Epithelial cell of esophagus (primary cell): ENCODE measurements at regions not wholly inside any gene's neighbourhood (a gene's known extent, or its start where the extent isn't known, plus 50 kb on each side); places are given as distances from the start of the nearest gene placed in this dataset.

Source experiments
- DNase-seq: peaks from one replicate; pipeline ENCODE4 v3.0.0; 2010; ENCODE audit warnings: low read depth
- H3K4me3 ChIP-seq: 2 replicates; pipeline ENCODE4 v1.5.1; 2011; ENCODE audit warnings: mild to moderate bottlenecking, low read length, control low read depth
- TF ChIP-seq, protein P1 (sequence below): IDR thresholded peaks from 2 replicates; pipeline ENCODE4 v1.5.1; 2011; ENCODE audit warnings: low read depth, mild to moderate bottlenecking, low read length, control low read depth, inconsistent platforms; ENCODE audit not compliant: insufficient read depth; ENCODE audit errors: missing control alignments

DNA sequence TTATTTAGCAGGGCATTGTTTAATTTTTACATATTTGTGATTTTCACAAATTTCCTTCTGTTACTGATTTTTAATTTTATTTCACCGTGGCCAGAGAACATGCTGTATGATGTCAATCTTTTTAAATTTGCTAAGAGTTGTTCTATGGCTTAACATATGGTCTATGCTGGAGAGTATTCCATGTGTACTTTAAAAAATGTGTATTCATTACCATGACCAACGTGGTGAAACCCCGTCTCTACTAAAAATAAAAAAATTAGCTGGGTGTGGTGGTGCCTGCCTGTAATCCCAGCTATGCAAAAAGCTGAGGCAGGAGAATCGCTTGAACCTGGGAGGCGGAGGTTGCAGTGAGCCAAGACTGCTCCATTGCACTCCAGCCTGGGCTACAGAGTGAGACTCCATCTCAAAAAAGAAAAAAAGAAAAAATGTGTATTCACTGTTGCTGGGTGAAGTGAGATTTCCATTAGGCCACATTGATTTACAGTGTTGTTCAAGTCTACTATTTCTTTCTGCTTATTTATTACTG, 258.2 kb downstream of the EDEM1 start:
- no peak overlapping the region for H3K4me3 ChIP-seq
- TF ChIP-seq, protein P1, sequence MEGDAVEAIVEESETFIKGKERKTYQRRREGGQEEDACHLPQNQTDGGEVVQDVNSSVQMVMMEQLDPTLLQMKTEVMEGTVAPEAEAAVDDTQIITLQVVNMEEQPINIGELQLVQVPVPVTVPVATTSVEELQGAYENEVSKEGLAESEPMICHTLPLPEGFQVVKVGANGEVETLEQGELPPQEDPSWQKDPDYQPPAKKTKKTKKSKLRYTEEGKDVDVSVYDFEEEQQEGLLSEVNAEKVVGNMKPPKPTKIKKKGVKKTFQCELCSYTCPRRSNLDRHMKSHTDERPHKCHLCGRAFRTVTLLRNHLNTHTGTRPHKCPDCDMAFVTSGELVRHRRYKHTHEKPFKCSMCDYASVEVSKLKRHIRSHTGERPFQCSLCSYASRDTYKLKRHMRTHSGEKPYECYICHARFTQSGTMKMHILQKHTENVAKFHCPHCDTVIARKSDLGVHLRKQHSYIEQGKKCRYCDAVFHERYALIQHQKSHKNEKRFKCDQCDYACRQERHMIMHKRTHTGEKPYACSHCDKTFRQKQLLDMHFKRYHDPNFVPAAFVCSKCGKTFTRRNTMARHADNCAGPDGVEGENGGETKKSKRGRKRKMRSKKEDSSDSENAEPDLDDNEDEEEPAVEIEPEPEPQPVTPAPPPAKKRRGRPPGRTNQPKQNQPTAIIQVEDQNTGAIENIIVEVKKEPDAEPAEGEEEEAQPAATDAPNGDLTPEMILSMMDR: no peak
- DNase-seq: no peak

DNA sequence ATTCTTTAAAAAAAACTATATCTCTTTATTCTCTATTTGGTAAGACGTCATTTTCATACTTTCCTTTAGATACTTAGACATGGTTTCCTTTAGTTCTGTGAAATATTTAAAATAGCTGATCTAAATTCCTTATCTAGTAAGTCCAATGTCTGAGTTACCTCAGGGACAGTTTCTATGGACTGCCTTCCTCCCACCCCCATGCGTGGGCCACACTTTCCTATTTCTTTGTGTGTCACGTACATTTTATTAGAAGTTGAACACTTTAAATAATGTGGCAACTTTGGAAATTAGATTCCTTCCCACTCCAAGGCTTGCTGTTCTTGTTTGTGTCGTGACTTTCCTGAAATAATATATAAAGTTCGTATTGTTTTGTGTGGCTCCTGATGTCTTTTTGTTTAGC, 260.7 kb downstream of the EDEM1 start:
- TF ChIP-seq, protein P1: no peak
- DNase-seq: no peak
- no peak overlapping the region for H3K4me3 ChIP-seq

DNA sequence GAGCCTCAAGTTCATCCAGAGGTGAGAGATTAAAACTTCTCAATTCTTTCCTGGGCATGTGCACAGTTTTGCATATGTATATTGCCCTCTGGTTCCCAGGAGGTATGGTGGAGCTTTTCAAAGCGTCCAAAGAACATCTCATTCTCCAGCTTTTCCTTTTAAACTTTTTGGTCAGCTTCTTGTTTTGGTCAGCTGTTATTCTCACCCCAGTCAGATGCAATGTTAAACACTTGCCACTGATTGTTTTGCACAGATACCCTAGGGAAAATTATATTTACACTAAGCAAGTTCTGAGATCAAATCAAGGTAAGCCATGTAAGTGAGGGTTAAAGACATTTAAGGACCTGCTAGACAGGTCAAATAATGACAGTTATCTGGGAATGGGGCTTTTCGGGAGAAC, 261.3 kb downstream of the EDEM1 start:
- no peak overlapping the region for H3K4me3 ChIP-seq
- TF ChIP-seq, protein P1: no peak
- DNase-seq: no peak

DNA sequence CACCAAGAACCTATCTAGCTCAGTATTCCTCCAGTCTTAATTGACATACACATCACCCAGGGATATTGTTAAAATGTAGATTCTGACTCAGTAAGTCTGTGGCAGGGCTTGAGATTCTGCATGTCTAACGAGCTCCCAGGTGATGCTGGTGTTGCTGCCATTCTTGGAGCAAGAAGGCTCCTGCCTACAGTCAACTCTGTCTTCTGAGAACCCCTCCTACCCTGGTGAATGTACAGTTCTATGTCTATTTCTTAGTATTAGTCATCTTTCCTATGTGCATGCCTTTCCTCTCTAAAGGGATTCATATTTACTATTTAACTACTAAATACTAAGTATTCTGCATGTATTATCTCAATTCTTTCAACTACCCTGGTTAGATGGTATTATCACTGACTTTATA, 268.7 kb downstream of the EDEM1 start:
- TF ChIP-seq, protein P1: no peak
- DNase-seq: no peak
- H3K4me3 ChIP-seq: no peak overlapping the region

DNA sequence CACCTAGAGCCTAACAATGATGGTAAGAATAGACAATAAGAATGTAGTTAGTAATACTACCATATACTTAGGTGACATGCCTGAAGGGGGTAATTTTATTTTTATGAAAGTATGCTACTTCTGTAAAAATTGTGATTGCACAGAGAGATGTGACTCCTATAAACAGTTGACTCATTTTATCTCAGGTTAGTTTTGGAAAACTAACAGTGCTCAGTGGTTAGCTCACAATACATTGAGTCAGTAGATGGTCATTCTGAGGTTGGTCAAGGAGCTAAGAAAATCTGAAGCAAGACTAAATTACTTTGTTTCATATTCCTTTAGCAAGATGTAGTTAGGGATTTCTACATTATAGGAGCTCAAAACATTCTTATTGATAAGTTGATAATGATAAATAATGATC, 271.0 kb downstream of the EDEM1 start:
- no peak for DNase-seq
- TF ChIP-seq, protein P1: no peak
- no peak overlapping the region for H3K4me3 ChIP-seq

DNA sequence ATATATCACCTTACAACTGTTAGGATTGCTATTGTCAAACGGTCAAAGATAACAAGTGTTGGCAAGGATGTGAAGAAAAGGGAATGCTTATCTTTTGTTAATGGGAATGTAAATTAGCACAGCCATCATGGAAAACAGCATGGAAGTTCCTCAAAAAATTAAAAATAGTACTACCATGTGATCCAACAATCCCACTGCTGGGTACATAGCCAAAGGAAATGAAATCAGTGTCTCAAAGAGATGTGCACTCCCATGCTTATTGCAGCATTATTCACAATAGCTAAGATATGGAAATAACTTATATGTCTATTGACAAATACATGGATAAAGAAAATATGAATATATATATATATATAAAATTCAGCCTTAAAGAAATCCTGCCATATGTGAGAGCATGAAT, 274.6 kb downstream of the EDEM1 start:
- no peak overlapping the region for H3K4me3 ChIP-seq
- DNase-seq: no peak
- TF ChIP-seq, protein P1: no peak

DNA sequence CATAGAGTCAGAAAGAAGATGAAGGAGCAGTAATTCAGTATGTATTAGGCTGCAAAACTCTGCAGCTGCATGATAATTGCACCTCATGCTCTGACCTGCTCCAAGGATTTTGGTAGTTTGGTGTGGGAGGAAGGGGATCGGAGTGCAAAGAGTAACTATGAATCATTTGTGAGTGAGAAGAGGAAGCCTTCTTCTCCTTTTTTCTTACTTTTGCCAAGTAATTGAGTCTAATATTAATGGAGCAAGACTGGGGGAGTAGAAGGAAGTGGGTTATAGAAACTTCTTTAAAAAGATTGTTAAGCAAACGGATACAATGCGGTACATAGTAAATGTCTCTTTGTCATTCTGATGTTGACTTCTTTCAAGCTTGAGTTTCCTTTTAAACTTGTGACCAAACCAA, 276.5 kb downstream of the EDEM1 start:
- TF ChIP-seq, protein P1: no peak
- DNase-seq: no peak
- H3K4me3 ChIP-seq: no peak overlapping the region
